ENCODE measurements at regions not wholly inside any gene's neighbourhood (a gene's known extent, or its start where the extent isn't known, plus 50 kb on each side); places are given as distances from the start of the nearest gene placed in this dataset.

GRCh38 chr3:19668163-19668562 lies 265.9 kb downstream of the EFHB start:
- H3K4me1 Mint-ChIP-seq, result no peaks in the 10 kb centered on the region
- no peak overlapping the region for H3K27ac Mint-ChIP-seq
- ChIA-PET CTCF (no interaction called here), POLR2A (no interaction called here)
- H3K27me3 Mint-ChIP-seq, result no peaks in the 10 kb centered on the region
- no peak for DNase-seq
- H3K9me3 Mint-ChIP-seq, result no peaks in the 10 kb centered on the region
- H3K4me3 Mint-ChIP-seq, result no peak overlapping the region
- H3K36me3 Mint-ChIP-seq (ENCODE audit: low read depth), result no peaks in the 10 kb centered on the region

- Mint-ChIP-seq H3K4me3 (no peak overlapping the region), H3K36me3 (ENCODE audit: low read depth) (no peaks in the 10 kb centered on the region), H3K9me3 (no peaks in the 10 kb centered on the region), H3K4me1 (no peaks in the 10 kb centered on the region), H3K27ac (no peak overlapping the region), H3K27me3 (no peaks in the 10 kb centered on the region)
- DNase-seq, result no peak
- CTCF ChIA-PET, result no interaction called here
- POLR2A ChIA-PET, result no interaction called here
Measured at GRCh38 chr3:19662486-19662885, 271.5 kb downstream of the EFHB start.

GRCh38 chr3:19652336-19652735 lies 281.7 kb downstream of the EFHB start:
- Mint-ChIP-seq H3K4me1 (no peaks in the 10 kb centered on the region), H3K9me3 (peaks cover 15% of the 10 kb centered on the region), H3K27ac (no peak overlapping the region), H3K36me3 (ENCODE audit: low read depth) (no peaks in the 10 kb centered on the region), H3K4me3 (no peak overlapping the region), H3K27me3 (no peaks in the 10 kb centered on the region)
- ChIA-PET CTCF (no interaction called here), POLR2A (no interaction called here)
- no peak for DNase-seq

GRCh38 chr3:19645093-19645492 lies 288.9 kb downstream of the EFHB start:
- Mint-ChIP-seq H3K36me3 (ENCODE audit: low read depth) (no peaks in the 10 kb centered on the region), H3K27ac (no peak overlapping the region), H3K27me3 (no peaks in the 10 kb centered on the region), H3K4me1 (peaks cover 8% of the 10 kb centered on the region), H3K4me3 (no peak overlapping the region), H3K9me3 (no peaks in the 10 kb centered on the region)
- POLR2A ChIA-PET, result no interaction called here
- no peak for DNase-seq
- CTCF ChIA-PET, result no interaction called here

DNA sequence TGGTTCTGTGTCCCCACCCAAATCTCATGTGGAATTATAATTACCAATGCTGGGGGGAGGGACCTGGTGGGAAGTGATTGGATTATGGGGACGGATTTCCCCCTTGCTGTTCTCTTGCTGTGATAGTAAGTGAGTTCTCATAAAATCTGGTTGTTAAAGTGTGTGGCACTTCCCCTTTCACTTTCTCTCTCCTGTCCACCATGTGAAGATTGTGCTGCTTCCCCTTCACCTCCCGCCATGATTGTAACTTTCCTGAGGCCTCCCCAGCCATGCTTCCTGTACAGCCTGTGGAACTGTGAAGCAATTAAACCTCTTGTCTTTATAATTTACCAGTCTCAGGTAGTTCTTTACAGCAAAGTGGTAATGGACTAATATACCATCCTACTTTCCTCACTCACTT lies 289.6 kb downstream of the EFHB start:
- ChIA-PET CTCF (no interaction called here), POLR2A (no interaction called here)
- Mint-ChIP-seq H3K9me3 (no peaks in the 10 kb centered on the region), H3K36me3 (ENCODE audit: low read depth) (no peaks in the 10 kb centered on the region), H3K4me3 (no peak overlapping the region), H3K27ac (no peak overlapping the region), H3K4me1 (peaks cover 8% of the 10 kb centered on the region), H3K27me3 (no peaks in the 10 kb centered on the region)
- no peak for DNase-seq

DNA sequence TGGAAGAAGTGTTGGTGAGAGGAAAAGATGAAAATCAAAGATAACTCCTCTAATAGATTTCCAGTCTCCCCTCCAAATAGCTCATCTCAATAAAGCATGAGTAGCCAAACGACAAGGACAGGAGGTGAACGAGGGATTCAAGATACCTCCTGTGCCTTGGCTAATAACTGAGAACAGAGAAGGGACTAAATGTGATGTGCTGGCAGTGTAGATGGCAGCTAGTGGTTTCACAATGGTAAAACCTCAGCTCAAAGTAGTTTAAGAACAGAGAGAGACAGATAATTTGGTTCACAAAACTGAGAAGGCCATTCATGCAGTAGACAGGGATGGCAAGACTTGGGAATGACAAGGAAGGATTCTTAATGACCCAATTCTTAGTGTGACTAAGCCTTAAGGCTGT lies 292.6 kb downstream of the EFHB start:
- POLR2A ChIA-PET, result no interaction called here
- Mint-ChIP-seq H3K4me1 (peaks cover 8% of the 10 kb centered on the region), H3K36me3 (ENCODE audit: low read depth) (no peaks in the 10 kb centered on the region), H3K27me3 (no peaks in the 10 kb centered on the region), H3K9me3 (peaks cover 4% of the 10 kb centered on the region), H3K27ac (no peak overlapping the region), H3K4me3 (no peak overlapping the region)
- CTCF ChIA-PET, result no interaction called here
- DNase-seq, result no peak

GRCh38 chr3:19632099-19633074 lies 301.6 kb downstream of the EFHB start:
- CTCF ChIA-PET, result no interaction called here
- Mint-ChIP-seq H3K4me3 (no peak overlapping the region), H3K4me1 (no peaks in the 10 kb centered on the region), H3K27ac (no peak overlapping the region), H3K27me3 (no peaks in the 10 kb centered on the region), H3K36me3 (ENCODE audit: low read depth) (no peaks in the 10 kb centered on the region), H3K9me3 (no peaks in the 10 kb centered on the region)
- POLR2A ChIA-PET, result no interaction called here
- no peak for DNase-seq

- no peaks in the 10 kb centered on the region for H3K9me3 Mint-ChIP-seq
- no peak overlapping the region for H3K27ac Mint-ChIP-seq
- ChIA-PET CTCF (no interaction called here), POLR2A (no interaction called here)
- H3K27me3 Mint-ChIP-seq, result no peaks in the 10 kb centered on the region
- H3K36me3 Mint-ChIP-seq (ENCODE audit: low read depth), result no peaks in the 10 kb centered on the region
- no peaks in the 10 kb centered on the region for H3K4me1 Mint-ChIP-seq
- no peak for DNase-seq
- no peak overlapping the region for H3K4me3 Mint-ChIP-seq
Measured at GRCh38 chr3:19598870-19599269, 335.1 kb downstream of the EFHB start.

DNA sequence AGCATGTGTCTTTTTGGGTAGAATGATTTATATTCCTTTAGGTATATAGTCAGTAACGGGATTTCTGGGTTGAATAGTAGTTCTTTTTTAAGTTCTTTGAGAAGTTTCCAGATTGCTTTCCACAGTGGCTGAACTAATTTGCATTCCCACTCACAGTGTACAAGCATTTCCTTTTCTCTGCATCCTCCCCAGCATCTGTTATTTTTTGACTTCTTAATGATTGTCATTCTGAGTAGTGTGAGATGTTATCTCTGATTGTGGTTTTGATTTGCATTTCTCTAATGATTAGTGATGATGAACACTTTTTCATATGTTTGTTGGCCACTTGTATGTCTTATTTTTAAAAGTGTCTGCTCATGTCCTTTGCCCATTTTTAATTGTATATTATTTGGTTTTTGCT lies 337.6 kb downstream of the EFHB start:
- Mint-ChIP-seq H3K27ac (no peak overlapping the region), H3K27me3 (no peaks in the 10 kb centered on the region), H3K4me3 (no peak overlapping the region), H3K9me3 (no peaks in the 10 kb centered on the region), H3K4me1 (no peaks in the 10 kb centered on the region), H3K36me3 (ENCODE audit: low read depth) (no peaks in the 10 kb centered on the region)
- ChIA-PET POLR2A (no interaction called here), CTCF (no interaction called here)
- DNase-seq, result no peak

DNA sequence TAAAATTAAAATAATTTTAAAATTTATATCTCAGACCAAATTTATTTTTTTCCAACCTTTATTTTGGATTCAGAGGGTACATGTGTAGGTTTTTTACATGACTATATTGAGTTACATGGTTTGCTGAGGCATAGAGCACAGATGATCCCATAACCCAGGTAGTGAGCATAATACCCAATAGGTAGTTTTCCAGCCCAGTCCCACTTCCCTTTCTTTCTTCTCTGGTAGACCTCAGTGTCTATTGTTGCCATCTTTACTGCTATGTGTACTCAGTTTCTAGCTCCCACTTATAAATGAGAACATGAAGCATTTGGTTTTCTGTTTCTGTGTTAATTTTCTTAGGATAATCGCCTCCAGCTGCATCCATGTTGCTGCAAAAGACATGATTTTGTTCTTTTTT lies 338.1 kb downstream of the EFHB start:
- CTCF ChIA-PET, result no interaction called here
- Mint-ChIP-seq H3K9me3 (no peaks in the 10 kb centered on the region), H3K4me3 (no peak overlapping the region)

More for the DNA sequence above, 338.1 kb downstream of the EFHB start:
- POLR2A ChIA-PET, result no interaction called here
- no peaks in the 10 kb centered on the region for H3K27me3 Mint-ChIP-seq
- H3K4me1 Mint-ChIP-seq, result no peaks in the 10 kb centered on the region
- no peak overlapping the region for H3K27ac Mint-ChIP-seq
- no peaks in the 10 kb centered on the region for H3K36me3 Mint-ChIP-seq (ENCODE audit: low read depth)
- no peak for DNase-seq
